MCF 10A (cell line): ENCODE measurements at regions not wholly inside any gene's neighbourhood (a gene's known extent, or its start where the extent isn't known, plus 50 kb on each side); places are given as distances from the start of the nearest gene placed in this dataset.
"Not testable (repeated sequence)": the region's sequence is repeated elsewhere in the genome, so short reads cannot be mapped to it uniquely, and the experiment has no call there.

ENCODE experiments used
- BruUV-seq: library from RNA; stranded (reverse); fragments of 400-500 nt; replicated peaks from 2 replicates; lab custom pipeline; 2021; lab: Mats Ljungman, UMichigan
- CTCF ChIA-PET: fragments of 300-600 bp; sonication (Branson Sonifier 250); formaldehyde crosslinking; extraction: SDS; loops from one replicate; lab custom pipeline; 2021; ENCODE audit warnings: antibody characterized with exemption, inconsistent platforms; lab: Yijun Ruan, JAX
- POLR2A ChIA-PET: fragments of 300-600, 350-650 bp; sonication (Branson Sonifier 250); formaldehyde crosslinking; extraction: SDS; loops from one replicate; lab custom pipeline; 2020; ENCODE audit warnings: antibody characterized with exemption, inconsistent platforms; lab: Yijun Ruan, JAX
- DNase-seq: peaks from one replicate; pipeline ENCODE4 v3.0.0-alpha.2; 2018; ENCODE audit not compliant: unreplicated experiment
- H3K27ac Mint-ChIP-seq: one replicate; pipeline ENCODE4 v1.8.0; 2022; ENCODE audit warnings: mild to moderate bottlenecking, low read depth, mixed read lengths; ENCODE audit not compliant: unreplicated experiment
- H3K27me3 Mint-ChIP-seq: one replicate; pipeline ENCODE4 v1.8.0; 2022; ENCODE audit warnings: mixed read lengths; ENCODE audit not compliant: insufficient read depth, unreplicated experiment
- H3K36me3 Mint-ChIP-seq: one replicate; pipeline ENCODE4 v1.8.0; 2022; ENCODE audit warnings: mild to moderate bottlenecking, moderate library complexity, mixed read lengths; ENCODE audit not compliant: insufficient read depth, unreplicated experiment
- H3K4me1 Mint-ChIP-seq: one replicate; pipeline ENCODE4 v1.8.0; 2022; ENCODE audit warnings: mixed read lengths; ENCODE audit not compliant: insufficient read depth, unreplicated experiment
- H3K4me3 Mint-ChIP-seq: one replicate; pipeline ENCODE4 v1.8.0; 2022; ENCODE audit warnings: mild to moderate bottlenecking, moderate library complexity, mixed read lengths; ENCODE audit not compliant: unreplicated experiment
- H3K9me3 Mint-ChIP-seq: one replicate; pipeline ENCODE4 v1.8.0; 2022; ENCODE audit warnings: mixed read lengths; ENCODE audit not compliant: unreplicated experiment
- intact Hi-C: fragments of 100-400 bp; cut with micrococcal nuclease; formaldehyde crosslinking; loops from 2 replicates; pipeline ENCODE4 v1.14.1; 2022

- peaks cover 11% of the 10 kb centered on the region for H3K27me3 Mint-ChIP-seq
- POLR2A ChIA-PET, CTCF ChIA-PET, H3K9me3 Mint-ChIP-seq, H3K27ac Mint-ChIP-seq, intact Hi-C loops, H3K4me1 Mint-ChIP-seq, H3K36me3 Mint-ChIP-seq, DNase-seq, BruUV-seq, H3K4me3 Mint-ChIP-seq: not testable (repeated sequence)
Observed at GRCh38 chr9:40361018-40361417, 767.5 kb downstream of the FOXD4L6 start.

- H3K4me1 Mint-ChIP-seq, H3K4me3 Mint-ChIP-seq, BruUV-seq, H3K9me3 Mint-ChIP-seq, DNase-seq, POLR2A ChIA-PET, CTCF ChIA-PET, H3K36me3 Mint-ChIP-seq, H3K27me3 Mint-ChIP-seq, intact Hi-C loops: not testable (repeated sequence)
- H3K27ac Mint-ChIP-seq = peak overlapping the region; percentile 3
Observed at GRCh38 chr9:40330958-40331357, 797.5 kb downstream of the FOXD4L6 start.

- intact Hi-C loops, H3K27me3 Mint-ChIP-seq, POLR2A ChIA-PET: not testable (repeated sequence)
Observed at GRCh38 chr9:40328907-40329306, 799.6 kb downstream of the FOXD4L6 start.

GRCh38 chr9:40326179-40326578 is 802.3 kb downstream of the FOXD4L6 start:
- POLR2A ChIA-PET, H3K36me3 Mint-ChIP-seq, H3K4me3 Mint-ChIP-seq, H3K27ac Mint-ChIP-seq, H3K4me1 Mint-ChIP-seq, DNase-seq, H3K9me3 Mint-ChIP-seq, CTCF ChIA-PET, H3K27me3 Mint-ChIP-seq, intact Hi-C loops, BruUV-seq: not testable (repeated sequence)

More at GRCh38 chr9:40328907-40329306, 799.6 kb downstream of the FOXD4L6 start:
- DNase-seq, CTCF ChIA-PET, H3K4me3 Mint-ChIP-seq, H3K36me3 Mint-ChIP-seq, H3K4me1 Mint-ChIP-seq, BruUV-seq, H3K9me3 Mint-ChIP-seq, H3K27ac Mint-ChIP-seq: not testable (repeated sequence)

GRCh38 chr9:40322730-40323129 is 805.8 kb downstream of the FOXD4L6 start:
- intact Hi-C loops, POLR2A ChIA-PET, H3K4me3 Mint-ChIP-seq, H3K9me3 Mint-ChIP-seq, BruUV-seq, H3K27me3 Mint-ChIP-seq, H3K27ac Mint-ChIP-seq, CTCF ChIA-PET, H3K36me3 Mint-ChIP-seq, H3K4me1 Mint-ChIP-seq, DNase-seq: not testable (repeated sequence)

- intact Hi-C loops, CTCF ChIA-PET, H3K27me3 Mint-ChIP-seq, BruUV-seq, H3K27ac Mint-ChIP-seq, H3K4me3 Mint-ChIP-seq, H3K4me1 Mint-ChIP-seq, H3K9me3 Mint-ChIP-seq, DNase-seq, POLR2A ChIA-PET, H3K36me3 Mint-ChIP-seq: not testable (repeated sequence)
Observed at GRCh38 chr9:40321857-40322256, 806.6 kb downstream of the FOXD4L6 start.

- POLR2A ChIA-PET, H3K27me3 Mint-ChIP-seq, DNase-seq, H3K4me3 Mint-ChIP-seq, H3K36me3 Mint-ChIP-seq, H3K27ac Mint-ChIP-seq, CTCF ChIA-PET, H3K9me3 Mint-ChIP-seq, BruUV-seq, H3K4me1 Mint-ChIP-seq, intact Hi-C loops: not testable (repeated sequence)
Observed at GRCh38 chr9:40321204-40321603, 807.3 kb downstream of the FOXD4L6 start.

- DNase-seq, H3K27ac Mint-ChIP-seq, CTCF ChIA-PET, H3K4me3 Mint-ChIP-seq, H3K27me3 Mint-ChIP-seq, H3K4me1 Mint-ChIP-seq, BruUV-seq, H3K9me3 Mint-ChIP-seq, POLR2A ChIA-PET, intact Hi-C loops, H3K36me3 Mint-ChIP-seq: not testable (repeated sequence)
Observed at GRCh38 chr9:40315215-40315614, 813.3 kb downstream of the FOXD4L6 start.

GRCh38 chr9:40289999-40290398 is 838.5 kb downstream of the FOXD4L6 start:
- intact Hi-C loops, CTCF ChIA-PET, H3K9me3 Mint-ChIP-seq, H3K27ac Mint-ChIP-seq, BruUV-seq, H3K36me3 Mint-ChIP-seq, H3K4me1 Mint-ChIP-seq, POLR2A ChIA-PET, H3K4me3 Mint-ChIP-seq, H3K27me3 Mint-ChIP-seq, DNase-seq: not testable (repeated sequence)
